ENCODE measurements at regions not wholly inside any gene's neighbourhood (a gene's known extent, or its start where the extent isn't known, plus 50 kb on each side); places are given as distances from the start of the nearest gene placed in this dataset.

GRCh38 chr16:55039511-55039910 is 108.8 kb downstream of the IRX5 start:
- ATAC-seq (no peak), DNase-seq (ENCODE audit: missing footprints) (no peak)
- intact Hi-C loops (cut with DNase I), result no loop called here

GRCh38 chr16:55039931-55040330 is 109.3 kb downstream of the IRX5 start:
- no peak for ATAC-seq
- no peak for DNase-seq (ENCODE audit: missing footprints)
- intact Hi-C loops (cut with DNase I), result no loop called here

GRCh38 chr16:55040366-55041086 is 109.9 kb downstream of the IRX5 start:
- DNase-seq (ENCODE audit: missing footprints) (no peak), ATAC-seq (no peak)
- intact Hi-C loops (cut with DNase I), result no loop called here

- no peak for DNase-seq (ENCODE audit: missing footprints)
- intact Hi-C loops (cut with DNase I), result no loop called here
- no peak for ATAC-seq
Measured at GRCh38 chr16:55041540-55042234, 111.0 kb downstream of the IRX5 start.

- DNase-seq (ENCODE audit: missing footprints), result no peak
- intact Hi-C loops (cut with DNase I), result no loop called here
- no peak for ATAC-seq
Measured at GRCh38 chr16:55042556-55043432, 112.1 kb downstream of the IRX5 start.

GRCh38 chr16:55043499-55043898 is 112.8 kb downstream of the IRX5 start:
- DNase-seq (ENCODE audit: missing footprints) (no peak), ATAC-seq (no peak)
- intact Hi-C loops (cut with DNase I), result no loop called here

GRCh38 chr16:55044201-55044975 is 113.7 kb downstream of the IRX5 start:
- ATAC-seq, result no peak
- no peak for DNase-seq (ENCODE audit: missing footprints)
- intact Hi-C loops (cut with DNase I), result no loop called here

GRCh38 chr16:55045329-55045728 is 114.7 kb downstream of the IRX5 start:
- ATAC-seq (no peak), DNase-seq (ENCODE audit: missing footprints) (no peak)
- intact Hi-C loops (cut with DNase I), result no loop called here

- ATAC-seq, result no peak
- intact Hi-C loops (cut with DNase I), result no loop called here
- no peak for DNase-seq (ENCODE audit: missing footprints)
Measured at GRCh38 chr16:55045756-55046460, 115.2 kb downstream of the IRX5 start.

- no peak for ATAC-seq
- no peak for DNase-seq (ENCODE audit: missing footprints)
- intact Hi-C loops (cut with DNase I), result no loop called here
Measured at GRCh38 chr16:55046513-55046912, 115.8 kb downstream of the IRX5 start.

GRCh38 chr16:55046916-55047315 is 116.3 kb downstream of the IRX5 start:
- DNase-seq (ENCODE audit: missing footprints) (no peak), ATAC-seq (no peak)
- intact Hi-C loops (cut with DNase I), result no loop called here

- no peak for DNase-seq (ENCODE audit: missing footprints)
- ATAC-seq, result no peak
- intact Hi-C loops (cut with DNase I), result no loop called here
Measured at GRCh38 chr16:55047331-55047730, 116.7 kb downstream of the IRX5 start.

- no peak for ATAC-seq
- intact Hi-C loops (cut with DNase I), result no loop called here
- DNase-seq (ENCODE audit: missing footprints), result no peak
Measured at GRCh38 chr16:55047903-55048497, 117.3 kb downstream of the IRX5 start.

GRCh38 chr16:55048745-55049144 is 118.1 kb downstream of the IRX5 start:
- ATAC-seq, result no peak
- intact Hi-C loops (cut with DNase I), result no loop called here
- DNase-seq (ENCODE audit: missing footprints), result no peak

GRCh38 chr16:55051571-55052347 is 121.1 kb downstream of the IRX5 start:
- DNase-seq (ENCODE audit: missing footprints), result no peak
- intact Hi-C loops (cut with DNase I), result no loop called here
- no peak for ATAC-seq

GRCh38 chr16:55052348-55052734 is 121.7 kb downstream of the IRX5 start:
- DNase-seq (ENCODE audit: missing footprints) (no peak), ATAC-seq (no peak)
- intact Hi-C loops (cut with DNase I), result no loop called here

- intact Hi-C loops (cut with DNase I), result no loop called here
- ATAC-seq, result no peak
- DNase-seq (ENCODE audit: missing footprints), result no peak
Measured at GRCh38 chr16:55052741-55053415, 122.2 kb downstream of the IRX5 start.
